ENCODE measurements at regions not wholly inside any gene's neighbourhood (a gene's known extent, or its start where the extent isn't known, plus 50 kb on each side); places are given as distances from the start of the nearest gene placed in this dataset.

DNA sequence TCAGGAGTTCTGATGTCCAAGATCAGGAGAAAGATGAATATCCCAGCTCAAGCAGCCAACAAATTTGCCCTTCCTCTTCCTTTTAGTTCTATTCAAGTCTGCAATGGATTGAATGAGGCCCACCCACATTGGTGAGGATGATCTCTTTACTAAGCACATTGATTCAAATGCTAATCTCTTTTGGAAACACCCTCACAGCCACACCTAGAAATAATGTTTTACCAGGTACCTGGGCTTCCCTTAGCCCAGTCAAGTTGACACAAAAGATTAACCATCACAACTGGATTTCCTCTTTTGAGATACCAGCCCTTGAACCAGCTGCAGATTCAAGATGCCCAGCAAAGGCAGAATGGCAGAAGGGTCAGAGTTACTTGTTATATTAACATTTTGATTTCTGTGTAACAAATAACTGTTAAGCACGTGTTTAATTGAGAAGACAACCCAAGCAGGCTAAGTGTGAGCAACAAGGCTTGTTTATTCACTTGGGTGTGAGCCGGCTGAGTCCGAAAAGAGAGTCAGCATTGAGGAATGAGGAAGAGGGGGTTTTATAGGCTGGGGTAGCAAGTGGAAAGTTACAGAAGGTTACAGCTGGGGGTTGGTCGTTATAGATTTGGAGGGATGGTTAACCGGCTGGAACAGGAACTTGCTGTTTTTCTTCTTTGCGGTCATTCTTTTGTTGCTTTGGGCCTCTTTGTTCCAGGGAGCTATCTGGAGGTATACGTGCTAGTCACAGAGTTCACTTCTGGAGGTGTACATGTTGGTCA lies 180.3 kb downstream of the EMP1 start:
- no peak for TF ChIP-seq POLR2A (IDR thresholded peaks at IDR 0.05; ENCODE audit: low read depth, low read length)
- no peak for TF ChIP-seq RCOR1 (IDR thresholded peaks at IDR 0.05; ENCODE audit: insufficient replicate concordance, low read length)
- no peak for TF ChIP-seq CTCF (conservative IDR thresholded peaks at IDR 0.05; ENCODE audit: low read depth, low read length)
- no peak for TF ChIP-seq RAD21 (IDR thresholded peaks at IDR 0.05; ENCODE audit: low read length)
- no peak for TF ChIP-seq CEBPB (IDR thresholded peaks at IDR 0.05; ENCODE audit: low read depth, low read length)
- no peak for TF ChIP-seq RFX5 (IDR thresholded peaks at IDR 0.05; ENCODE audit: low read depth, low read length)
- TF ChIP-seq FOS (IDR thresholded peaks at IDR 0.05; ENCODE audit: low read depth, low read length) = no peak
- no peak for TF ChIP-seq MXI1 (IDR thresholded peaks at IDR 0.05; ENCODE audit: borderline replicate concordance, low read depth, low read length)
- no peak for TF ChIP-seq SMC3 (IDR thresholded peaks at IDR 0.05; ENCODE audit: low read depth, low read length)
- TF ChIP-seq, protein P1, sequence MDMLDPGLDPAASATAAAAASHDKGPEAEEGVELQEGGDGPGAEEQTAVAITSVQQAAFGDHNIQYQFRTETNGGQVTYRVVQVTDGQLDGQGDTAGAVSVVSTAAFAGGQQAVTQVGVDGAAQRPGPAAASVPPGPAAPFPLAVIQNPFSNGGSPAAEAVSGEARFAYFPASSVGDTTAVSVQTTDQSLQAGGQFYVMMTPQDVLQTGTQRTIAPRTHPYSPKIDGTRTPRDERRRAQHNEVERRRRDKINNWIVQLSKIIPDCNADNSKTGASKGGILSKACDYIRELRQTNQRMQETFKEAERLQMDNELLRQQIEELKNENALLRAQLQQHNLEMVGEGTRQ (IDR thresholded peaks at IDR 0.05; ENCODE audit: low read depth, low read length) = no peak

Measured in IMR-90 (cell line).